Fibroblast of lung (primary cell): ENCODE measurements at regions not wholly inside any gene's neighbourhood (a gene's known extent, or its start where the extent isn't known, plus 50 kb on each side); places are given as distances from the start of the nearest gene placed in this dataset.
"Not testable (repeated sequence)": the region's sequence is repeated elsewhere in the genome, so short reads cannot be mapped to it uniquely, and the experiment has no call there.

Experiments
- DNase-seq, 2 donors: peaks; one replicate each; pipeline versions ENCODE4 v3.0.0 to v3.0.0-alpha.2; 2010; ENCODE audit warnings: low read depth in 2 of 2
- H2AFZ ChIP-seq: 2 replicates; pipeline ENCODE4 v1.5.1; 2012; ENCODE audit warnings: low read length, control low read depth, inconsistent platforms
- H3K27ac ChIP-seq: 2 replicates; pipeline ENCODE4 v1.5.1; 2011; ENCODE audit warnings: low read length, control low read depth; ENCODE audit not compliant: insufficient read depth
- H3K27me3 ChIP-seq: 2 replicates; pipeline ENCODE4 v1.5.1; 2011; ENCODE audit warnings: mild to moderate bottlenecking, low read length; ENCODE audit not compliant: control insufficient read depth, insufficient read depth
- H3K36me3 ChIP-seq: 2 replicates; pipeline ENCODE4 v1.5.1; 2011; ENCODE audit warnings: low read length; ENCODE audit not compliant: control insufficient read depth, insufficient read depth
- H3K4me1 ChIP-seq: 2 replicates; pipeline ENCODE4 v1.5.1; 2011; ENCODE audit warnings: low read length; ENCODE audit not compliant: control insufficient read depth, insufficient read depth; ENCODE audit errors: extremely low read depth
- H3K4me2 ChIP-seq: 2 replicates; pipeline ENCODE4 v1.5.1; 2011; ENCODE audit warnings: low read length, control low read depth; ENCODE audit not compliant: insufficient read depth; ENCODE audit errors: extremely low read depth
- H3K4me3 ChIP-seq, 4 experiments: fragments of 200-600 bp in 1 of 4; sonication (generic) in 1 of 4; replicated peaks in 1 of 4; 2 replicates each; pipeline ENCODE4 v1.5.1; 2011 to 2016; ENCODE audit warnings: low read length in 4 of 4, low read depth in 3 of 4, mild to moderate bottlenecking in 3 of 4, control low read depth in 2 of 4, inconsistent platforms in 1 of 4, mixed read lengths in 1 of 4; ENCODE audit not compliant: insufficient read depth in 1 of 4; ENCODE audit errors: control extremely low read depth in 1 of 4
- H3K79me2 ChIP-seq: 2 replicates; pipeline ENCODE4 v1.5.1; 2012; ENCODE audit warnings: mild to moderate bottlenecking, low read length, inconsistent platforms; ENCODE audit not compliant: control insufficient read depth, insufficient read depth
- H3K9ac ChIP-seq: 2 replicates; pipeline ENCODE4 v1.5.1; 2011; ENCODE audit warnings: mild to moderate bottlenecking, low read length, control low read depth; ENCODE audit not compliant: insufficient read depth
- H3K9me3 ChIP-seq: 2 replicates; pipeline ENCODE4 v1.5.1; 2012; ENCODE audit warnings: low read depth, low read length; ENCODE audit not compliant: control insufficient read depth, insufficient read depth
- H4K20me1 ChIP-seq: 2 replicates; pipeline ENCODE4 v1.5.1; 2011; ENCODE audit warnings: low read length; ENCODE audit not compliant: control insufficient read depth, insufficient read depth; ENCODE audit errors: extremely low read depth
- EZH2 ChIP-seq: IDR thresholded peaks from 2 replicates; pipeline ENCODE4 v1.5.1; 2012; ENCODE audit warnings: low read length, control low read depth, mild to moderate bottlenecking; ENCODE audit errors: missing control alignments
- TF ChIP-seq, protein P1 (sequence below), 2 donors: IDR thresholded peaks in 1 of 2; conservative IDR thresholded peaks in 1 of 2; 1 replicate in 1 of 2; 2 replicates in 1 of 2; pipeline ENCODE4 v1.5.1; 2011 to 2012; ENCODE audit warnings: low read length in 2 of 2, control low read depth in 1 of 2, inconsistent platforms in 1 of 2, low read depth in 1 of 2, mild to moderate bottlenecking in 1 of 2

GRCh38 chr14:28982228-28982627 is 215.6 kb downstream of the FOXG1 start:
- TF ChIP-seq, protein P1, sequence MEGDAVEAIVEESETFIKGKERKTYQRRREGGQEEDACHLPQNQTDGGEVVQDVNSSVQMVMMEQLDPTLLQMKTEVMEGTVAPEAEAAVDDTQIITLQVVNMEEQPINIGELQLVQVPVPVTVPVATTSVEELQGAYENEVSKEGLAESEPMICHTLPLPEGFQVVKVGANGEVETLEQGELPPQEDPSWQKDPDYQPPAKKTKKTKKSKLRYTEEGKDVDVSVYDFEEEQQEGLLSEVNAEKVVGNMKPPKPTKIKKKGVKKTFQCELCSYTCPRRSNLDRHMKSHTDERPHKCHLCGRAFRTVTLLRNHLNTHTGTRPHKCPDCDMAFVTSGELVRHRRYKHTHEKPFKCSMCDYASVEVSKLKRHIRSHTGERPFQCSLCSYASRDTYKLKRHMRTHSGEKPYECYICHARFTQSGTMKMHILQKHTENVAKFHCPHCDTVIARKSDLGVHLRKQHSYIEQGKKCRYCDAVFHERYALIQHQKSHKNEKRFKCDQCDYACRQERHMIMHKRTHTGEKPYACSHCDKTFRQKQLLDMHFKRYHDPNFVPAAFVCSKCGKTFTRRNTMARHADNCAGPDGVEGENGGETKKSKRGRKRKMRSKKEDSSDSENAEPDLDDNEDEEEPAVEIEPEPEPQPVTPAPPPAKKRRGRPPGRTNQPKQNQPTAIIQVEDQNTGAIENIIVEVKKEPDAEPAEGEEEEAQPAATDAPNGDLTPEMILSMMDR (conservative IDR thresholded peaks at IDR 0.05 in 1 of 2, IDR thresholded peaks at IDR 0.05 in 1 of 2; ENCODE audit: low read depth in 1 of 2, low read length in 2 of 2) = no peak
- no peak for TF ChIP-seq EZH2
- Histone ChIP-seq H3K4me3 (no peak overlapping the region), H3K36me3 (no peaks in the 10 kb centered on the region), H3K9me3 (no peaks in the 10 kb centered on the region), H3K79me2 (no peaks in the 10 kb centered on the region), H3K4me1 (no peaks in the 10 kb centered on the region), H3K27me3 (no peaks in the 10 kb centered on the region), H4K20me1 (no peaks in the 10 kb centered on the region), H2AFZ (no peak overlapping the region), H3K27ac (no peak overlapping the region), H3K4me2 (no peak overlapping the region), H3K9ac (no peak overlapping the region)
- DNase-seq = no peak

DNA sequence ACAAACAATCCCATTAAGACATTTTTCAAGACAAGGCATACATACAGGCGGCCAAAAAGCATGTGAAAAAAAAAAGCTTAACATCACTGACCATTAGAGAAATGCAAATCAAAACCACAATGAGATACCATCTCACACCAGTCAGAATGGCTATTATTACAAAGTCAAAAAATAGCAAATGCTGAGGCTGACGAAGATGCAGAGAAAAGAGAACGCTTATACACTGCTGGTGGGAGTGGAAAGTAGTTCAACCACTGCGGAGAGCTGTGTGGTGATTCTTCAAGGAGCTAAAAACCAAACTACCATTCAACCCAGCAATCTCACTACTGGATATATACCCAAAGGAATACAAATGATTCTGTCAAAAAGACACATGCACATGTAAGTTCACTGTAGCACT is 216.7 kb downstream of the FOXG1 start:
- no peaks in the 10 kb centered on the region for H3K4me1 ChIP-seq
- H3K9ac ChIP-seq = no peak overlapping the region
- DNase-seq = no peak
- H4K20me1 ChIP-seq = no peaks in the 10 kb centered on the region
- H3K27ac ChIP-seq = no peak overlapping the region
- H3K4me3 ChIP-seq = no peak overlapping the region
- no peak for TF ChIP-seq EZH2
- TF ChIP-seq, protein P1 (conservative IDR thresholded peaks at IDR 0.05 in 1 of 2, IDR thresholded peaks at IDR 0.05 in 1 of 2; ENCODE audit: low read depth in 1 of 2, low read length in 2 of 2) = no peak
- no peaks in the 10 kb centered on the region for H3K9me3 ChIP-seq
- H3K4me2 ChIP-seq = no peak overlapping the region
- no peaks in the 10 kb centered on the region for H3K36me3 ChIP-seq
- H2AFZ ChIP-seq = no peak overlapping the region
- H3K79me2 ChIP-seq = no peaks in the 10 kb centered on the region
- H3K27me3 ChIP-seq = no peaks in the 10 kb centered on the region

DNA sequence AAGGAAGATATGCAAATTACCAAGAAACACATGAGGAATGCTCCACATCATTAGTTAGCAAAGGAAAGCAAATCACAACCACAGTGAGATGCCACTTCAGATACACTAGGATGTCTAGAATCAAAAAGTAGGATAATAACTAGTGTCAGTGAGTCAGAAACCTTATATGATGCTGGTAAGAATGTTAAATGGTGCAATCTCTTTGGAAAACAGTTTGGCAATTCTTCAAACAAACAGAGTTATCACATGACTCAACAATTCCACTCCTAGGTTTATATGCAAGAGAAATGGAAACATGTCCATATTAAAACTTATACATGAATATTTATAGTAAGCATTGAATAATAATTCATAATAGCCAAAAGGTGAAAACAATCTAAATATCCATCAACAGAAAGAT is 220.9 kb downstream of the FOXG1 start:
- H3K9ac ChIP-seq = no peak overlapping the region
- no peaks in the 10 kb centered on the region for H3K27me3 ChIP-seq
- no peaks in the 10 kb centered on the region for H4K20me1 ChIP-seq
- H3K27ac ChIP-seq = no peak overlapping the region
- no peaks in the 10 kb centered on the region for H3K36me3 ChIP-seq
- H3K4me1 ChIP-seq = no peaks in the 10 kb centered on the region
- peak in 1 of 2 donors; percentile 22 for DNase-seq
- H3K4me3 ChIP-seq = no peak overlapping the region
- H2AFZ ChIP-seq = no peak overlapping the region
- TF ChIP-seq, protein P1 (conservative IDR thresholded peaks at IDR 0.05 in 1 of 2, IDR thresholded peaks at IDR 0.05 in 1 of 2; ENCODE audit: low read depth in 1 of 2, low read length in 2 of 2) = no peak
- no peak for TF ChIP-seq EZH2
- no peak overlapping the region for H3K4me2 ChIP-seq
- H3K9me3 ChIP-seq = no peaks in the 10 kb centered on the region
- H3K79me2 ChIP-seq = no peaks in the 10 kb centered on the region

DNA sequence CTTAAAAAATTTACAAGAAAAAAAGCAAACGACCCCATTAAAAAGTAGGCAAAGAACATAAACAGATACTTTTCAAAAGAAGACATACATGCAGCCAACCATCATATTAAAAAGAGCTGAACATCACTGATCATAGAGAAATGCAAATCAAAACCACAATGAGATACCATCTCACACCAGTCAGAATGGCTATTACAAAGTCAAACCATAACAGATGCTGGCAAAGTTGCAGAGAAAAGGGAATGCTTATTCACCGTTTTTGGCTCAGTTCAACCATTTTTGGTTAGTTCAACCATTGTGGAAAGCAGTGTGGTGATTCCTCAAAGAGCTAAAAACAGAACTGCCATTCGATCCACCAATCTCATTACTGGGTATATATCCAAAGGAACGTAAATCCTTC is 230.6 kb downstream of the FOXG1 start:
- H3K27ac ChIP-seq, H3K9ac ChIP-seq, H3K9me3 ChIP-seq, H3K4me3 ChIP-seq, H2AFZ ChIP-seq, H3K79me2 ChIP-seq, H3K27me3 ChIP-seq, H3K4me1 ChIP-seq, DNase-seq, H4K20me1 ChIP-seq, H3K4me2 ChIP-seq, H3K36me3 ChIP-seq: not testable (repeated sequence)
